Astrocyte (in vitro differentiated cells and primary cell): ENCODE measurements at regions not wholly inside any gene's neighbourhood (a gene's known extent, or its start where the extent isn't known, plus 50 kb on each side); places are given as distances from the start of the nearest gene placed in this dataset.

Source experiments
- DNase-seq: peaks from one replicate; pipeline ENCODE4 v3.0.0-alpha.2; 2010; ENCODE audit warnings: low read depth
- FAIRE-seq: peaks from 2 replicates; lab custom pipeline; 2011; peaks lifted over from hg19 to GRCh38; lab: Jason Lieb, UNC
- H2AFZ ChIP-seq: 2 replicates; pipeline ENCODE4 v1.6.0; 2012; ENCODE audit warnings: low read depth, low read length, inconsistent platforms
- H3K27ac ChIP-seq: 2 replicates; pipeline ENCODE4 v1.5.1; 2011; ENCODE audit warnings: low read depth, low read length, inconsistent platforms
- H3K27me3 ChIP-seq: 2 replicates; pipeline ENCODE4 v1.6.0; 2011; ENCODE audit warnings: low read length, inconsistent platforms; ENCODE audit not compliant: insufficient read depth
- H3K36me3 ChIP-seq: 2 replicates; pipeline ENCODE4 v1.5.1; 2011; ENCODE audit warnings: low read length, inconsistent platforms; ENCODE audit not compliant: insufficient read depth
- H3K4me1 ChIP-seq: 2 replicates; pipeline ENCODE4 v1.5.1; 2011; ENCODE audit warnings: low read length, inconsistent platforms; ENCODE audit not compliant: insufficient read depth
- H3K4me2 ChIP-seq: 2 replicates; pipeline ENCODE4 v1.6.0; 2012; ENCODE audit warnings: low read length, inconsistent platforms
- H3K4me3 ChIP-seq: 2 replicates; pipeline ENCODE4 v1.5.1; 2011; ENCODE audit warnings: low read depth, mild to moderate bottlenecking, low read length, inconsistent platforms; ENCODE audit not compliant: insufficient read depth
- H3K79me2 ChIP-seq: 2 replicates; pipeline ENCODE4 v1.6.0; 2012; ENCODE audit warnings: mild to moderate bottlenecking, low read length, inconsistent platforms; ENCODE audit not compliant: insufficient read depth
- H3K9ac ChIP-seq: 2 replicates; pipeline ENCODE4 v1.6.0; 2012; ENCODE audit warnings: mild to moderate bottlenecking, low read length, inconsistent platforms
- H3K9me3 ChIP-seq: 2 replicates; pipeline ENCODE4 v1.5.1; 2012; ENCODE audit warnings: low read depth, mild to moderate bottlenecking, low read length, inconsistent platforms; ENCODE audit not compliant: insufficient read depth
- H4K20me1 ChIP-seq: 2 replicates; pipeline ENCODE4 v1.6.0; 2012; ENCODE audit warnings: low read length, inconsistent platforms; ENCODE audit not compliant: insufficient read depth
- H3K27ac Mint-ChIP-seq: one replicate; pipeline ENCODE4 v1.8.0; 2021; ENCODE audit warnings: mild to moderate bottlenecking, mixed read lengths; ENCODE audit not compliant: unreplicated experiment
- H3K27me3 Mint-ChIP-seq: one replicate; pipeline ENCODE4 v1.8.0; 2021; ENCODE audit warnings: low read depth, mixed read lengths; ENCODE audit not compliant: unreplicated experiment
- H3K36me3 Mint-ChIP-seq: one replicate; pipeline ENCODE4 v1.8.0; 2021; ENCODE audit warnings: low read depth, mixed read lengths; ENCODE audit not compliant: unreplicated experiment
- H3K4me1 Mint-ChIP-seq: one replicate; pipeline ENCODE4 v1.8.0; 2021; ENCODE audit warnings: low read depth, mixed read lengths; ENCODE audit not compliant: unreplicated experiment
- H3K4me3 Mint-ChIP-seq: one replicate; pipeline ENCODE4 v1.8.0; 2021; ENCODE audit warnings: mild to moderate bottlenecking, moderate library complexity, mixed read lengths; ENCODE audit not compliant: unreplicated experiment
- H3K9me3 Mint-ChIP-seq: one replicate; pipeline ENCODE4 v1.8.0; 2021; ENCODE audit warnings: mild to moderate bottlenecking, mixed read lengths; ENCODE audit not compliant: unreplicated experiment
- EZH2 ChIP-seq: IDR thresholded peaks from 2 replicates; pipeline ENCODE4 v1.6.1; 2012; ENCODE audit warnings: mild to moderate bottlenecking, low read length, inconsistent platforms; ENCODE audit not compliant: insufficient read depth
- TF ChIP-seq, protein P1 (sequence below): IDR thresholded peaks from 2 replicates; pipeline ENCODE4 v1.5.1; 2011; ENCODE audit warnings: low read depth, mild to moderate bottlenecking, inconsistent platforms, low read length, moderate library complexity; ENCODE audit not compliant: insufficient read depth

DNA sequence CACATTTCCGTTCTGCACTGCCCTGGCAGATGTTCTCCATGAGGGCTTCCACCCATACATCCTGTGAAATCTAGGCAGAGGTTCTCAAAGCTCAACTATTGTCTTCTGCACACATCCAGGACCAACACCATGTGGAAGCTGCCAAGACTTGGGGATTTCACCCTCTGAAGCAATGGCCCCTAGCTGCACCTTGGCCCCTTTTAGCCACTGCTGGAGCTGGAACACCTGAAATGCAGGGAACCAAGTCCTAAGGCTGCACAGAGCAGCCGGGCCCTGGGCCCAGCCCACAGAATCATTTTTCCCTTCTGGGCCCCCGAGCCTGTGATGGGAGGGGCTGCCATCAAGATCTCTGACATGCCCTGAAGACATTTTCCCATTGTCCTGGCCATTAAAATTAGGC is 228.7 kb downstream of the ANXA1 start:
- no peaks in the 10 kb centered on the region for H3K36me3 Mint-ChIP-seq

GRCh38 chr9:73402081-73403028 is 250.7 kb downstream of the ANXA1 start:
- TF ChIP-seq, protein P1, sequence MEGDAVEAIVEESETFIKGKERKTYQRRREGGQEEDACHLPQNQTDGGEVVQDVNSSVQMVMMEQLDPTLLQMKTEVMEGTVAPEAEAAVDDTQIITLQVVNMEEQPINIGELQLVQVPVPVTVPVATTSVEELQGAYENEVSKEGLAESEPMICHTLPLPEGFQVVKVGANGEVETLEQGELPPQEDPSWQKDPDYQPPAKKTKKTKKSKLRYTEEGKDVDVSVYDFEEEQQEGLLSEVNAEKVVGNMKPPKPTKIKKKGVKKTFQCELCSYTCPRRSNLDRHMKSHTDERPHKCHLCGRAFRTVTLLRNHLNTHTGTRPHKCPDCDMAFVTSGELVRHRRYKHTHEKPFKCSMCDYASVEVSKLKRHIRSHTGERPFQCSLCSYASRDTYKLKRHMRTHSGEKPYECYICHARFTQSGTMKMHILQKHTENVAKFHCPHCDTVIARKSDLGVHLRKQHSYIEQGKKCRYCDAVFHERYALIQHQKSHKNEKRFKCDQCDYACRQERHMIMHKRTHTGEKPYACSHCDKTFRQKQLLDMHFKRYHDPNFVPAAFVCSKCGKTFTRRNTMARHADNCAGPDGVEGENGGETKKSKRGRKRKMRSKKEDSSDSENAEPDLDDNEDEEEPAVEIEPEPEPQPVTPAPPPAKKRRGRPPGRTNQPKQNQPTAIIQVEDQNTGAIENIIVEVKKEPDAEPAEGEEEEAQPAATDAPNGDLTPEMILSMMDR = no peak
- TF ChIP-seq EZH2 = no peak

More for the DNA sequence above, 228.7 kb downstream of the ANXA1 start:
- Histone ChIP-seq H3K27ac (no peak overlapping the region), H3K9ac (no peak overlapping the region), H3K27me3 (no peaks in the 10 kb centered on the region), H3K4me2 (no peak overlapping the region), H3K79me2 (no peaks in the 10 kb centered on the region), H3K36me3 (no peaks in the 10 kb centered on the region), H3K4me1 (no peaks in the 10 kb centered on the region), H3K9me3 (no peaks in the 10 kb centered on the region), H2AFZ (no peak overlapping the region), H3K4me3 (no peak overlapping the region), H4K20me1 (no peaks in the 10 kb centered on the region)
- H3K4me3 Mint-ChIP-seq = no peak overlapping the region
- DNase-seq (no peak), FAIRE-seq (no peak)
- H3K27ac Mint-ChIP-seq = no peak overlapping the region
- H3K9me3 Mint-ChIP-seq = no peaks in the 10 kb centered on the region
- no peaks in the 10 kb centered on the region for H3K27me3 Mint-ChIP-seq
- TF ChIP-seq, protein P1 = no peak
- TF ChIP-seq EZH2 = no peak
- no peaks in the 10 kb centered on the region for H3K4me1 Mint-ChIP-seq

GRCh38 chr9:73411494-73411893 is 259.8 kb downstream of the ANXA1 start:
- no peak overlapping the region for H2AFZ ChIP-seq
- no peak for TF ChIP-seq EZH2
- TF ChIP-seq, protein P1 = no peak
- H3K27me3 ChIP-seq = no peaks in the 10 kb centered on the region
- no peak overlapping the region for H3K9ac ChIP-seq
- no peaks in the 10 kb centered on the region for H3K9me3 ChIP-seq
- H3K4me2 ChIP-seq = no peak overlapping the region
- H3K4me3 Mint-ChIP-seq = no peak overlapping the region
- no peaks in the 10 kb centered on the region for H3K4me1 ChIP-seq
- no peaks in the 10 kb centered on the region for H3K9me3 Mint-ChIP-seq
- FAIRE-seq = no peak
- no peaks in the 10 kb centered on the region for H3K36me3 ChIP-seq
- no peaks in the 10 kb centered on the region for H3K79me2 ChIP-seq
- DNase-seq = no peak
- no peaks in the 10 kb centered on the region for H3K27me3 Mint-ChIP-seq
- no peaks in the 10 kb centered on the region for H3K4me1 Mint-ChIP-seq
- H3K4me3 ChIP-seq = no peak overlapping the region
- no peaks in the 10 kb centered on the region for H4K20me1 ChIP-seq
- H3K27ac ChIP-seq = no peak overlapping the region
- no peaks in the 10 kb centered on the region for H3K36me3 Mint-ChIP-seq
- no peak overlapping the region for H3K27ac Mint-ChIP-seq

More at GRCh38 chr9:73402081-73403028, 250.7 kb downstream of the ANXA1 start:
- H3K27ac ChIP-seq = no peak overlapping the region
- no peak overlapping the region for H3K4me2 ChIP-seq
- no peak overlapping the region for H3K4me3 Mint-ChIP-seq
- H3K79me2 ChIP-seq = no peaks in the 10 kb centered on the region
- H3K27ac Mint-ChIP-seq = no peak overlapping the region
- no peaks in the 10 kb centered on the region for H3K9me3 Mint-ChIP-seq
- H3K36me3 ChIP-seq = no peaks in the 10 kb centered on the region
- no peaks in the 10 kb centered on the region for H3K4me1 Mint-ChIP-seq
- FAIRE-seq (no peak), DNase-seq (no peak)
- no peaks in the 10 kb centered on the region for H3K36me3 Mint-ChIP-seq
- no peak overlapping the region for H3K4me3 ChIP-seq
- H3K27me3 ChIP-seq = no peaks in the 10 kb centered on the region
- no peaks in the 10 kb centered on the region for H3K4me1 ChIP-seq
- no peaks in the 10 kb centered on the region for H4K20me1 ChIP-seq
- H3K9ac ChIP-seq = no peak overlapping the region
- H3K27me3 Mint-ChIP-seq = no peaks in the 10 kb centered on the region
- no peak overlapping the region for H2AFZ ChIP-seq
- H3K9me3 ChIP-seq = no peaks in the 10 kb centered on the region
